CD14-positive monocyte (primary cell): ENCODE measurements at regions not wholly inside any gene's neighbourhood (a gene's known extent, or its start where the extent isn't known, plus 50 kb on each side); places are given as distances from the start of the nearest gene placed in this dataset.

Experiments
- DNase-seq, 3 donors: peaks; one replicate each; pipeline ENCODE4 v3.0.0-alpha.2; 2011 to 2022
- H2AFZ ChIP-seq: 2 replicates; pipeline ENCODE4 v1.6.0; 2012; ENCODE audit warnings: mild to moderate bottlenecking, low read depth, low read length, inconsistent platforms; ENCODE audit not compliant: insufficient read depth, poor library complexity, severe bottlenecking
- H3K27ac ChIP-seq, 2 donors: 1 replicate in 1 of 2; 2 replicates in 1 of 2; pipeline ENCODE4 v1.5.1; 2012 to 2013; ENCODE audit warnings: low read length in 2 of 2, control low read depth in 1 of 2, inconsistent platforms in 1 of 2, low read depth in 1 of 2, mild to moderate bottlenecking in 1 of 2
- H3K27me3 ChIP-seq, 2 donors: one replicate each; pipeline versions ENCODE4 v1.6.0 to v1.6.1; 2011 to 2013; ENCODE audit warnings: low read length in 2 of 2; ENCODE audit not compliant: control insufficient read depth in 2 of 2, insufficient read depth in 2 of 2
- H3K36me3 ChIP-seq, 2 donors: replicated peaks in 1 of 2; 1 replicate in 1 of 2; 2 replicates in 1 of 2; pipeline versions ENCODE4 v1.5.1 to v1.6.1; 2012 to 2013; ENCODE audit warnings: low read length in 2 of 2, control low read depth in 1 of 2, inconsistent platforms in 1 of 2, mild to moderate bottlenecking in 1 of 2; ENCODE audit not compliant: insufficient read depth in 2 of 2, control insufficient read depth in 1 of 2
- H3K4me1 ChIP-seq, 2 donors: 1 replicate in 1 of 2; 2 replicates in 1 of 2; pipeline versions ENCODE4 v1.5.1 to v1.6.1; 2012 to 2013; ENCODE audit warnings: low read length in 2 of 2, control low read depth in 1 of 2, inconsistent platforms in 1 of 2, mild to moderate bottlenecking in 1 of 2, moderate library complexity in 1 of 2; ENCODE audit not compliant: insufficient read depth in 2 of 2, control insufficient read depth in 1 of 2
- H3K4me2 ChIP-seq: replicated peaks from 2 replicates; pipeline ENCODE3; 2012; ENCODE audit warnings: low read length, moderate library complexity, mild to moderate bottlenecking; ENCODE audit not compliant: poor library complexity, severe bottlenecking; ENCODE audit errors: extremely low read depth
- H3K4me3 ChIP-seq, 3 experiments: fragments of 200-600 bp in 1 of 3; sonication (generic) in 1 of 3; replicated peaks in 1 of 3; 1 replicate in 2 of 3; 2 replicates in 1 of 3; pipeline ENCODE4 v1.5.1; 2011 to 2013; ENCODE audit warnings: low read length in 3 of 3, mild to moderate bottlenecking in 3 of 3, control low read depth in 2 of 3, low read depth in 2 of 3, inconsistent platforms in 1 of 3, moderate library complexity in 1 of 3
- H3K79me2 ChIP-seq: 2 replicates; pipeline ENCODE4 v1.6.0; 2012; ENCODE audit warnings: mild to moderate bottlenecking, control low read depth, inconsistent platforms, low read length, moderate library complexity; ENCODE audit not compliant: insufficient read depth
- H3K9ac ChIP-seq: 2 replicates; pipeline ENCODE4 v1.6.0; 2017; ENCODE audit warnings: low read length, mild to moderate bottlenecking; ENCODE audit not compliant: insufficient read depth, poor library complexity, severe bottlenecking
- H3K9me3 ChIP-seq, 2 donors: replicated peaks in 1 of 2; 1 replicate in 1 of 2; 2 replicates in 1 of 2; pipeline versions ENCODE4 v1.5.1 to v1.6.1; 2012 to 2013; ENCODE audit warnings: low read length in 2 of 2, control low read depth in 1 of 2; ENCODE audit not compliant: control insufficient read depth in 1 of 2, insufficient read depth in 1 of 2
- H4K20me1 ChIP-seq: 2 replicates; pipeline ENCODE4 v1.6.0; 2012; ENCODE audit warnings: mild to moderate bottlenecking, low read length, control low read depth, moderate library complexity; ENCODE audit not compliant: insufficient read depth
- H3K27ac Mint-ChIP-seq, 7 donors: one replicate each; pipeline ENCODE4 v1.8.0; 2020; ENCODE audit warnings: mild to moderate bottlenecking in 7 of 7, mixed read lengths in 7 of 7, moderate library complexity in 6 of 7, inconsistent platforms in 2 of 7
- H3K27me3 Mint-ChIP-seq, 3 donors: one replicate each; pipeline ENCODE4 v1.8.0; 2021 to 2022; ENCODE audit warnings: low read depth in 3 of 3, mild to moderate bottlenecking in 3 of 3, mixed read lengths in 3 of 3, moderate library complexity in 3 of 3, inconsistent platforms in 1 of 3
- H3K36me3 Mint-ChIP-seq, 2 donors: one replicate each; pipeline ENCODE4 v1.8.0; 2020; ENCODE audit warnings: mixed read lengths in 2 of 2, inconsistent platforms in 1 of 2, mild to moderate bottlenecking in 1 of 2
- H3K4me1 Mint-ChIP-seq: one replicate; pipeline ENCODE4 v1.8.0; 2020; ENCODE audit warnings: mild to moderate bottlenecking, mixed read lengths
- H3K4me3 Mint-ChIP-seq, 2 donors: one replicate each; pipeline ENCODE4 v1.8.0; 2020; ENCODE audit warnings: mild to moderate bottlenecking in 2 of 2, mixed read lengths in 2 of 2, moderate library complexity in 1 of 2
- H3K9me3 Mint-ChIP-seq, 7 donors: one replicate each; pipeline ENCODE4 v1.8.0; 2020 to 2022; ENCODE audit warnings: mixed read lengths in 7 of 7, mild to moderate bottlenecking in 6 of 7, moderate library complexity in 6 of 7, inconsistent platforms in 2 of 7
- WGBS: methylation state at CpG from one replicate; pipeline ENCODE4 v1.1.5; 2013; ENCODE audit warnings: missing lambda C conversion rate; ENCODE audit not compliant: insufficient coverage; 5-methylcytosine and 5-hydroxymethylcytosine counted together
- intact Hi-C, 2 donors: fragments of 100-400 bp; cut with micrococcal nuclease; formaldehyde crosslinking; loops; one replicate each; pipeline versions ENCODE4 v1.15.0 to v1.15.1; 2023
- TF ChIP-seq, protein P1 (sequence below): fragments of 200-600 bp; IDR thresholded peaks from one replicate; pipeline ENCODE4 v1.8.0; 2022; ENCODE audit warnings: antibody characterized with exemption, mild to moderate bottlenecking

DNA sequence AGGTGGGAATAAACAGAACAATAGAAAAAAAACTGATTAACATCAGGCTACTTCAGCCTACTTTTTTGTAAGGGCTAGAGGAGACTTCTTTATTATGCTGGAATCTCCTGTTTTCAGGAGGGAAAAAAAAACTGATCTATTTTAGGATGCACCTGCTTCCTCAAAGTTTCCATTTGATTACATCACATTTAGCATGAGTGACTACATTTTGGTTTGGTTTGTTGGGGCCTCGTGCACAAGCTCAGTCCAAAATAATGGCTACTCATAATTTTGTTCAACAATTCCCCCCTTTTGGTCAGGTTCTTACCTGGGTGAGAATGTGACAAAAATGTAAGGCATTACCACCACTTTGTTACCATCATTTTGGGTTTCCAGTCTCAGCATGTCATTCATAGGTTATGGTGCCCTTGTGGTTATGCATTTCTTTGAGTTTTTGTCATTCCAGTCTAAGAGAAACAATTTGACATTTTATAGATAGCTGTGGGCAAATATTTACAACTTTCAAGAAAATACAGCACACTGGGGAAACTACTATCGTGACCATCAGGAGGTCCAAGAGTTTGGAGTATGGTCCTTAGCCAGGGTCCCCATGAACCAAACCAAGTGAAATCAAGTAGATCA, 93.6 kb upstream of the ATP11B start:
- Histone ChIP-seq H3K4me3 (no peak overlapping the region), H3K4me1 (no peaks in the 10 kb centered on the region), H3K27ac (no peak overlapping the region), H3K9me3 (no peaks in the 10 kb centered on the region), H2AFZ (no peak overlapping the region), H3K79me2 (no peaks in the 10 kb centered on the region), H3K4me2 (no peak overlapping the region), H3K36me3 (no peaks in the 10 kb centered on the region), H4K20me1 (no peaks in the 10 kb centered on the region), H3K9ac (no peak overlapping the region), H3K27me3 (no peaks in the 10 kb centered on the region)
- DNase-seq = no peak
- WGBS = no CpG with 5 or more reads among the region's 2 CpGs
- TF ChIP-seq, protein P1, sequence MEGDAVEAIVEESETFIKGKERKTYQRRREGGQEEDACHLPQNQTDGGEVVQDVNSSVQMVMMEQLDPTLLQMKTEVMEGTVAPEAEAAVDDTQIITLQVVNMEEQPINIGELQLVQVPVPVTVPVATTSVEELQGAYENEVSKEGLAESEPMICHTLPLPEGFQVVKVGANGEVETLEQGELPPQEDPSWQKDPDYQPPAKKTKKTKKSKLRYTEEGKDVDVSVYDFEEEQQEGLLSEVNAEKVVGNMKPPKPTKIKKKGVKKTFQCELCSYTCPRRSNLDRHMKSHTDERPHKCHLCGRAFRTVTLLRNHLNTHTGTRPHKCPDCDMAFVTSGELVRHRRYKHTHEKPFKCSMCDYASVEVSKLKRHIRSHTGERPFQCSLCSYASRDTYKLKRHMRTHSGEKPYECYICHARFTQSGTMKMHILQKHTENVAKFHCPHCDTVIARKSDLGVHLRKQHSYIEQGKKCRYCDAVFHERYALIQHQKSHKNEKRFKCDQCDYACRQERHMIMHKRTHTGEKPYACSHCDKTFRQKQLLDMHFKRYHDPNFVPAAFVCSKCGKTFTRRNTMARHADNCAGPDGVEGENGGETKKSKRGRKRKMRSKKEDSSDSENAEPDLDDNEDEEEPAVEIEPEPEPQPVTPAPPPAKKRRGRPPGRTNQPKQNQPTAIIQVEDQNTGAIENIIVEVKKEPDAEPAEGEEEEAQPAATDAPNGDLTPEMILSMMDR = no peak
- Mint-ChIP-seq H3K27ac (no peak overlapping the region), H3K4me3 (no peak overlapping the region), H3K9me3 (no peaks in the 10 kb centered on the region), H3K36me3 (no peaks in the 10 kb centered on the region), H3K27me3 (peaks cover 2 to 11% (median 3%) of the 10 kb centered on the region in 3 donors), H3K4me1 (peaks cover 5% of the 10 kb centered on the region)
- intact Hi-C loops = no loop called here

DNA sequence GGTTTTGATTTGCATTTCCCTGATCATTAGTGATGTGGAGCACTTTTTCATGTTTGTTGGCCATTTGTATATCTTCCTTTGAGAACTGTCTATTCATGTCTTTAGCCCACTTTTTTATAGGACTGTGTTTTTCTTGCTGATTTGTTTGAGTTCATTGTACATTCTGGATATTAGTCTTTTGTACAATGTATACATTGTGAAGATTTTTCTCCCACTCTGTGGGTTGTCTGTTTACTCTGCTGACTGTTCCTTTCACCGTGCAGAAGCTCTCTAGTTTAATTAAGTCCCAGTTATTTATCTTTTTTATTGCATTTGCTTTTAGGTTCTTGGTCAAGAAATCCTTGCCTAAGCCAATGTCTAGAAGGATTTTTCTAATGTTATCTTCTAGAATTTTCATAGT, 91.1 kb upstream of the ATP11B start:
- Mint-ChIP-seq H3K27me3 (peaks cover 2 to 13% (median 5%) of the 10 kb centered on the region in 3 donors), H3K4me1 (peaks cover 5% of the 10 kb centered on the region), H3K9me3 (no peaks in the 10 kb centered on the region), H3K27ac (no peak overlapping the region), H3K36me3 (no peaks in the 10 kb centered on the region), H3K4me3 (no peak overlapping the region)
- no peaks in the 10 kb centered on the region for H3K4me1 ChIP-seq
- no CpG with 5 or more reads among the region's 1 CpG for WGBS
- no peaks in the 10 kb centered on the region for H3K79me2 ChIP-seq
- no peak overlapping the region for H3K4me2 ChIP-seq
- no peaks in the 10 kb centered on the region for H3K27me3 ChIP-seq
- H2AFZ ChIP-seq = no peak overlapping the region
- no peaks in the 10 kb centered on the region for H3K36me3 ChIP-seq
- H4K20me1 ChIP-seq = no peaks in the 10 kb centered on the region
- TF ChIP-seq, protein P1 = no peak
- no peaks in the 10 kb centered on the region for H3K9me3 ChIP-seq
- no peak for DNase-seq
- H3K4me3 ChIP-seq = no peak overlapping the region
- H3K9ac ChIP-seq = no peak overlapping the region
- intact Hi-C loops = no loop called here
- H3K27ac ChIP-seq = no peak overlapping the region
